ENCODE measurements at regions not wholly inside any gene's neighbourhood (a gene's known extent, or its start where the extent isn't known, plus 50 kb on each side); places are given as distances from the start of the nearest gene placed in this dataset.

GRCh38 chr18:75677696-75678455, 250.4 kb upstream of the SMIM21 start:
- Histone ChIP-seq H3K4me3 (ENCODE audit: low read depth in 1 of 2, low read length in 2 of 2) (no peak overlapping the region), H3K4me1 (ENCODE audit: control insufficient read depth in 2 of 2, insufficient read depth in 2 of 2, low read length in 1 of 2) (no peaks in the 10 kb centered on the region), H3K36me3 (ENCODE audit: control insufficient read depth in 2 of 2, insufficient read depth in 2 of 2, low read length in 1 of 2) (no peaks in the 10 kb centered on the region), H3K27me3 (ENCODE audit: control insufficient read depth in 1 of 2, insufficient read depth in 2 of 2, low read length in 2 of 2) (no peaks in the 10 kb centered on the region), H3K27ac (ENCODE audit: low read depth in 2 of 2, low read length in 1 of 2) (no peak overlapping the region), H3K9me3 (ENCODE audit: control insufficient read depth in 2 of 2, insufficient read depth in 1 of 2, low read depth in 1 of 2, low read length in 1 of 2) (peaks cover 0 to 2% of the 10 kb centered on the region in 2 donors)
- 63 to 72% methylated on average over 2 of the region's 2 CpGs for WGBS, 2 donors

- H3K4me3 ChIP-seq (ENCODE audit: low read depth in 1 of 2, low read length in 2 of 2), result no peak overlapping the region
- no peaks in the 10 kb centered on the region for H3K27me3 ChIP-seq (ENCODE audit: control insufficient read depth in 1 of 2, insufficient read depth in 2 of 2, low read length in 2 of 2)
- H3K36me3 ChIP-seq (ENCODE audit: control insufficient read depth in 2 of 2, insufficient read depth in 2 of 2, low read length in 1 of 2), result no peaks in the 10 kb centered on the region
- no peak overlapping the region for H3K27ac ChIP-seq (ENCODE audit: low read depth in 2 of 2, low read length in 1 of 2)
- H3K9me3 ChIP-seq (ENCODE audit: control insufficient read depth in 2 of 2, insufficient read depth in 1 of 2, low read depth in 1 of 2, low read length in 1 of 2), result no peaks in the 10 kb centered on the region
- 58 to 72% methylated on average over 1 of the region's 1 CpG for WGBS, 2 donors
- H3K4me1 ChIP-seq (ENCODE audit: control insufficient read depth in 2 of 2, insufficient read depth in 2 of 2, low read length in 1 of 2), result no peaks in the 10 kb centered on the region
Observed at GRCh38 chr18:75660932-75661331, 233.4 kb upstream of the SMIM21 start.

- Histone ChIP-seq H3K36me3 (ENCODE audit: control insufficient read depth in 2 of 2, insufficient read depth in 2 of 2, low read length in 1 of 2) (no peaks in the 10 kb centered on the region), H3K4me1 (ENCODE audit: control insufficient read depth in 2 of 2, insufficient read depth in 2 of 2, low read length in 1 of 2) (no peaks in the 10 kb centered on the region), H3K4me3 (ENCODE audit: low read depth in 1 of 2, low read length in 2 of 2) (no peak overlapping the region), H3K27me3 (ENCODE audit: control insufficient read depth in 1 of 2, insufficient read depth in 2 of 2, low read length in 2 of 2) (no peaks in the 10 kb centered on the region), H3K27ac (ENCODE audit: low read depth in 2 of 2, low read length in 1 of 2) (no peak overlapping the region), H3K9me3 (ENCODE audit: control insufficient read depth in 2 of 2, insufficient read depth in 1 of 2, low read depth in 1 of 2, low read length in 1 of 2) (no peaks in the 10 kb centered on the region)
Observed at GRCh38 chr18:75659535-75660023, 232.1 kb upstream of the SMIM21 start.

GRCh38 chr18:75658330-75658729, 230.8 kb upstream of the SMIM21 start:
- 61 to 67% methylated on average over 5 of the region's 5 CpGs for WGBS, 2 donors

GRCh38 chr18:75656563-75657247, 229.2 kb upstream of the SMIM21 start:
- 84 to 87% methylated on average over 6 of the region's 6 CpGs for WGBS, 2 donors
- H3K4me1 ChIP-seq (ENCODE audit: control insufficient read depth in 2 of 2, insufficient read depth in 2 of 2, low read length in 1 of 2), result no peaks in the 10 kb centered on the region

More at GRCh38 chr18:75658330-75658729, 230.8 kb upstream of the SMIM21 start:
- no peaks in the 10 kb centered on the region for H3K9me3 ChIP-seq (ENCODE audit: control insufficient read depth in 2 of 2, insufficient read depth in 1 of 2, low read depth in 1 of 2, low read length in 1 of 2)
- H3K27ac ChIP-seq (ENCODE audit: low read depth in 2 of 2, low read length in 1 of 2), result no peak overlapping the region
- no peaks in the 10 kb centered on the region for H3K27me3 ChIP-seq (ENCODE audit: control insufficient read depth in 1 of 2, insufficient read depth in 2 of 2, low read length in 2 of 2)
- H3K4me3 ChIP-seq (ENCODE audit: low read depth in 1 of 2, low read length in 2 of 2), result no peak overlapping the region
- H3K36me3 ChIP-seq (ENCODE audit: control insufficient read depth in 2 of 2, insufficient read depth in 2 of 2, low read length in 1 of 2), result no peaks in the 10 kb centered on the region
- no peaks in the 10 kb centered on the region for H3K4me1 ChIP-seq (ENCODE audit: control insufficient read depth in 2 of 2, insufficient read depth in 2 of 2, low read length in 1 of 2)

GRCh38 chr18:75656035-75656434, 228.5 kb upstream of the SMIM21 start:
- Histone ChIP-seq H3K36me3 (ENCODE audit: control insufficient read depth in 2 of 2, insufficient read depth in 2 of 2, low read length in 1 of 2) (no peaks in the 10 kb centered on the region), H3K9me3 (ENCODE audit: control insufficient read depth in 2 of 2, insufficient read depth in 1 of 2, low read depth in 1 of 2, low read length in 1 of 2) (no peaks in the 10 kb centered on the region), H3K27ac (ENCODE audit: low read depth in 2 of 2, low read length in 1 of 2) (no peak overlapping the region), H3K27me3 (ENCODE audit: control insufficient read depth in 1 of 2, insufficient read depth in 2 of 2, low read length in 2 of 2) (no peaks in the 10 kb centered on the region), H3K4me3 (ENCODE audit: low read depth in 1 of 2, low read length in 2 of 2) (no peak overlapping the region), H3K4me1 (ENCODE audit: control insufficient read depth in 2 of 2, insufficient read depth in 2 of 2, low read length in 1 of 2) (no peaks in the 10 kb centered on the region)
- WGBS, 2 donors, result 71% methylated on average over 7 of the region's 7 CpGs

More at GRCh38 chr18:75656563-75657247, 229.2 kb upstream of the SMIM21 start:
- H3K36me3 ChIP-seq (ENCODE audit: control insufficient read depth in 2 of 2, insufficient read depth in 2 of 2, low read length in 1 of 2), result no peaks in the 10 kb centered on the region
- H3K27me3 ChIP-seq (ENCODE audit: control insufficient read depth in 1 of 2, insufficient read depth in 2 of 2, low read length in 2 of 2), result no peaks in the 10 kb centered on the region
- no peak overlapping the region for H3K4me3 ChIP-seq (ENCODE audit: low read depth in 1 of 2, low read length in 2 of 2)
- H3K9me3 ChIP-seq (ENCODE audit: control insufficient read depth in 2 of 2, insufficient read depth in 1 of 2, low read depth in 1 of 2, low read length in 1 of 2), result no peaks in the 10 kb centered on the region
- no peak overlapping the region for H3K27ac ChIP-seq (ENCODE audit: low read depth in 2 of 2, low read length in 1 of 2)

GRCh38 chr18:75654851-75655751, 227.6 kb upstream of the SMIM21 start:
- 54 to 66% methylated on average over 10 of the region's 10 CpGs for WGBS, 2 donors
- no peak overlapping the region for H3K4me3 ChIP-seq (ENCODE audit: low read depth in 1 of 2, low read length in 2 of 2)
- H3K9me3 ChIP-seq (ENCODE audit: control insufficient read depth in 2 of 2, insufficient read depth in 1 of 2, low read depth in 1 of 2, low read length in 1 of 2), result no peaks in the 10 kb centered on the region
- H3K27me3 ChIP-seq (ENCODE audit: control insufficient read depth in 1 of 2, insufficient read depth in 2 of 2, low read length in 2 of 2), result no peaks in the 10 kb centered on the region
- no peaks in the 10 kb centered on the region for H3K4me1 ChIP-seq (ENCODE audit: control insufficient read depth in 2 of 2, insufficient read depth in 2 of 2, low read length in 1 of 2)
- H3K27ac ChIP-seq (ENCODE audit: low read depth in 2 of 2, low read length in 1 of 2), result no peak overlapping the region
- no peaks in the 10 kb centered on the region for H3K36me3 ChIP-seq (ENCODE audit: control insufficient read depth in 2 of 2, insufficient read depth in 2 of 2, low read length in 1 of 2)

GRCh38 chr18:75654386-75654785, 226.9 kb upstream of the SMIM21 start:
- no peaks in the 10 kb centered on the region for H3K9me3 ChIP-seq (ENCODE audit: control insufficient read depth in 2 of 2, insufficient read depth in 1 of 2, low read depth in 1 of 2, low read length in 1 of 2)
- no peaks in the 10 kb centered on the region for H3K36me3 ChIP-seq (ENCODE audit: control insufficient read depth in 2 of 2, insufficient read depth in 2 of 2, low read length in 1 of 2)
- no peak overlapping the region for H3K27ac ChIP-seq (ENCODE audit: low read depth in 2 of 2, low read length in 1 of 2)
- WGBS, 2 donors, result 90 to 93% methylated on average over 6 of the region's 6 CpGs
- no peaks in the 10 kb centered on the region for H3K4me1 ChIP-seq (ENCODE audit: control insufficient read depth in 2 of 2, insufficient read depth in 2 of 2, low read length in 1 of 2)
- H3K4me3 ChIP-seq (ENCODE audit: low read depth in 1 of 2, low read length in 2 of 2), result no peak overlapping the region
- H3K27me3 ChIP-seq (ENCODE audit: control insufficient read depth in 1 of 2, insufficient read depth in 2 of 2, low read length in 2 of 2), result no peaks in the 10 kb centered on the region

- 74 to 77% methylated on average over 2 of the region's 2 CpGs for WGBS, 2 donors
- H3K4me1 ChIP-seq (ENCODE audit: control insufficient read depth in 2 of 2, insufficient read depth in 2 of 2, low read length in 1 of 2), result no peaks in the 10 kb centered on the region
- H3K27me3 ChIP-seq (ENCODE audit: control insufficient read depth in 1 of 2, insufficient read depth in 2 of 2, low read length in 2 of 2), result no peaks in the 10 kb centered on the region
- no peak overlapping the region for H3K4me3 ChIP-seq (ENCODE audit: low read depth in 1 of 2, low read length in 2 of 2)
- H3K27ac ChIP-seq (ENCODE audit: low read depth in 2 of 2, low read length in 1 of 2), result no peak overlapping the region
- H3K9me3 ChIP-seq (ENCODE audit: control insufficient read depth in 2 of 2, insufficient read depth in 1 of 2, low read depth in 1 of 2, low read length in 1 of 2), result no peaks in the 10 kb centered on the region
- no peaks in the 10 kb centered on the region for H3K36me3 ChIP-seq (ENCODE audit: control insufficient read depth in 2 of 2, insufficient read depth in 2 of 2, low read length in 1 of 2)
Observed at GRCh38 chr18:75652528-75652927, 225.0 kb upstream of the SMIM21 start.
